ENCODE measurements at regions not wholly inside any gene's neighbourhood (a gene's known extent, or its start where the extent isn't known, plus 50 kb on each side); places are given as distances from the start of the nearest gene placed in this dataset.

DNA sequence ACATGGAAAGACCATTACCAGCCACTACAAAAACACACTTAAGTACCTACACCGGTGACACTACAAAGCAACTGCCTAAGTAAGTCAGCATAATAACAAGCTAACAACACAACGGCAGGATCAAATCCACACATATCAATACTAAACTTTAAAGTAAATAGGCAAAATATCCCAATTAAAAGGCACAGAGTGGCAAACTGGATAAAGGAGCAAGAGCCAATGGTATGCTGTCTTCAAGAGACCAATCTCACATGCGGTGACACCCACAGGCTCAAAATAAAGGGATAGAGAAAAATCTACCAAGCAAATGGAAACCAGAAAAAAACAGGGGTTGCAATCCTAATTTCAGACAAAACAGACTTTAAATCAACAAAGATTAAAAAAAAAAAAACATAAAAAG, 261.5 kb upstream of the TENM4 start:
- H4K20me1 ChIP-seq (ENCODE audit: insufficient read depth, low read length) = no peaks in the 10 kb centered on the region
- no peaks in the 10 kb centered on the region for H3K4me1 ChIP-seq (ENCODE audit: insufficient read depth, low read length)
- WGBS (ENCODE audit: low lambda C conversion rate) = 72% methylated on average over 3 of the region's 3 CpGs
- H3K4me2 ChIP-seq (ENCODE audit: low read depth, low read length) = no peak overlapping the region
- H3K9ac ChIP-seq (ENCODE audit: insufficient read depth, low read depth, low read length) = no peak overlapping the region
- ATAC-seq (no peak), FAIRE-seq (no peak), DNase-seq (ENCODE audit: low spot score) (no peak)
- no peaks in the 10 kb centered on the region for H3K79me2 ChIP-seq (ENCODE audit: insufficient read depth, low read length)
- no peaks in the 10 kb centered on the region for H3K27me3 ChIP-seq (ENCODE audit: control insufficient read depth in 1 of 2, insufficient read depth in 2 of 2, low read length in 2 of 2)
- POLR2A ChIA-PET = no interaction called here
- BruUV-seq (replicated peaks) = no TSS peak
- no peaks in the 10 kb centered on the region for H3K36me3 ChIP-seq (replicated peaks in 1 of 2; ENCODE audit: control insufficient read depth in 1 of 2, insufficient read depth in 2 of 2, low read length in 2 of 2)
- in situ Hi-C loops (cut with HindIII; ENCODE audit: extremely low pct_ligation_motif_present, low pct_unique_long_range_greater_than_20kb) (loop anchor here (25.0 kb wide), 3 partner anchors 460 to 1535 kb away; no protein-coding TSS in a partner anchor), intact Hi-C loops (cut with micrococcal nuclease; ENCODE audit: unreplicated experiment) (no loop called here)
- H2AFZ ChIP-seq (ENCODE audit: low read length) = no peak overlapping the region
- peaks cover 33% of the 10 kb centered on the region for H3K9me3 ChIP-seq (ENCODE audit: low read length)
- no peak overlapping the region for H3K27ac ChIP-seq (ENCODE audit: extremely low read length, insufficient read depth, low read length)
- TF ChIP-seq, protein P1, sequence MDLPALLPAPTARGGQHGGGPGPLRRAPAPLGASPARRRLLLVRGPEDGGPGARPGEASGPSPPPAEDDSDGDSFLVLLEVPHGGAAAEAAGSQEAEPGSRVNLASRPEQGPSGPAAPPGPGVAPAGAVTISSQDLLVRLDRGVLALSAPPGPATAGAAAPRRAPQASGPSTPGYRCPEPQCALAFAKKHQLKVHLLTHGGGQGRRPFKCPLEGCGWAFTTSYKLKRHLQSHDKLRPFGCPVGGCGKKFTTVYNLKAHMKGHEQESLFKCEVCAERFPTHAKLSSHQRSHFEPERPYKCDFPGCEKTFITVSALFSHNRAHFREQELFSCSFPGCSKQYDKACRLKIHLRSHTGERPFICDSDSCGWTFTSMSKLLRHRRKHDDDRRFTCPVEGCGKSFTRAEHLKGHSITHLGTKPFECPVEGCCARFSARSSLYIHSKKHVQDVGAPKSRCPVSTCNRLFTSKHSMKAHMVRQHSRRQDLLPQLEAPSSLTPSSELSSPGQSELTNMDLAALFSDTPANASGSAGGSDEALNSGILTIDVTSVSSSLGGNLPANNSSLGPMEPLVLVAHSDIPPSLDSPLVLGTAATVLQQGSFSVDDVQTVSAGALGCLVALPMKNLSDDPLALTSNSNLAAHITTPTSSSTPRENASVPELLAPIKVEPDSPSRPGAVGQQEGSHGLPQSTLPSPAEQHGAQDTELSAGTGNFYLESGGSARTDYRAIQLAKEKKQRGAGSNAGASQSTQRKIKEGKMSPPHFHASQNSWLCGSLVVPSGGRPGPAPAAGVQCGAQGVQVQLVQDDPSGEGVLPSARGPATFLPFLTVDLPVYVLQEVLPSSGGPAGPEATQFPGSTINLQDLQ (CRISPR knock-in tag; IDR thresholded peaks at IDR 0.05) = no peak
- no peak for TF ChIP-seq U2AF2 (IDR thresholded peaks at IDR 0.05; ENCODE audit: low read depth, low read length)
- TF ChIP-seq, protein P2, sequence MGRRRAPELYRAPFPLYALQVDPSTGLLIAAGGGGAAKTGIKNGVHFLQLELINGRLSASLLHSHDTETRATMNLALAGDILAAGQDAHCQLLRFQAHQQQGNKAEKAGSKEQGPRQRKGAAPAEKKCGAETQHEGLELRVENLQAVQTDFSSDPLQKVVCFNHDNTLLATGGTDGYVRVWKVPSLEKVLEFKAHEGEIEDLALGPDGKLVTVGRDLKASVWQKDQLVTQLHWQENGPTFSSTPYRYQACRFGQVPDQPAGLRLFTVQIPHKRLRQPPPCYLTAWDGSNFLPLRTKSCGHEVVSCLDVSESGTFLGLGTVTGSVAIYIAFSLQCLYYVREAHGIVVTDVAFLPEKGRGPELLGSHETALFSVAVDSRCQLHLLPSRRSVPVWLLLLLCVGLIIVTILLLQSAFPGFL (CRISPR knock-in tag; IDR thresholded peaks at IDR 0.05) = no peak
- CTCF ChIA-PET (ENCODE audit: low intra/inter-chr PET ratio, low total read pairs) = no interaction called here
- H3K4me3 ChIP-seq (replicated peaks in 1 of 3; ENCODE audit: insufficient read depth in 1 of 3, low read depth in 2 of 3, low read length in 3 of 3) = no peak overlapping the region

DNA sequence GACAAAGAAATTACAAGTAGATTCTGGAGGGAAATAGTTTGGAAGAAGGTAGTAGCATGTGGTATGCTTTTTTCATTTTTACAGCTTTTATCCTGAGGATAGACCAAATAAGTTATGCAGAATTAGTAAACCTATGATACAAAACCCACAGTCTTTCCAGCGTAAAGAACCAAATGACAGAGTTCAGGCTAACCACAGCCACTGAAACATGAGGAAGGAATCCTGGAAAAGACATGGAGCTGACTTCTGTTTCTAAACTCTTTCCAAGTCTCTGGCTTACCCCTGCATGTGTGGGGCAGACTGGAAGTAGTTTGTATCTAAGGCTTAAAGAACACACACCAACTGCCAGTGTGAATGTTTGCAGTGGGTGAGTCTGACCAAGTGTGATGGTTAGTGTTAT, 258.4 kb upstream of the TENM4 start:
- ChIA-PET CTCF (ENCODE audit: low intra/inter-chr PET ratio, low total read pairs) (no interaction called here), POLR2A (no interaction called here)
- 0% methylated on average over 1 of the region's 1 CpG for WGBS (ENCODE audit: low lambda C conversion rate)
- Histone ChIP-seq H3K27me3 (ENCODE audit: control insufficient read depth in 1 of 2, insufficient read depth in 2 of 2, low read length in 2 of 2) (no peaks in the 10 kb centered on the region), H3K9me3 (ENCODE audit: low read length) (peaks cover 33% of the 10 kb centered on the region), H3K4me2 (ENCODE audit: low read depth, low read length) (no peak overlapping the region), H3K4me3 (replicated peaks in 1 of 3; ENCODE audit: insufficient read depth in 1 of 3, low read depth in 2 of 3, low read length in 3 of 3) (no peak overlapping the region), H3K9ac (ENCODE audit: insufficient read depth, low read depth, low read length) (no peak overlapping the region), H2AFZ (ENCODE audit: low read length) (no peak overlapping the region), H3K4me1 (ENCODE audit: insufficient read depth, low read length) (no peaks in the 10 kb centered on the region), H4K20me1 (ENCODE audit: insufficient read depth, low read length) (no peaks in the 10 kb centered on the region), H3K27ac (ENCODE audit: extremely low read length, insufficient read depth, low read length) (no peak overlapping the region), H3K79me2 (ENCODE audit: insufficient read depth, low read length) (no peaks in the 10 kb centered on the region), H3K36me3 (replicated peaks in 1 of 2; ENCODE audit: control insufficient read depth in 1 of 2, insufficient read depth in 2 of 2, low read length in 2 of 2) (no peaks in the 10 kb centered on the region)
- no peak for ATAC-seq
- BruUV-seq (replicated peaks) = no TSS peak
- intact Hi-C loops (cut with micrococcal nuclease; ENCODE audit: unreplicated experiment) (no loop called here), in situ Hi-C loops (cut with HindIII; ENCODE audit: extremely low pct_ligation_motif_present, low pct_unique_long_range_greater_than_20kb) (no loop called here)
- FAIRE-seq = no peak
- DNase-seq (ENCODE audit: low spot score) = no peak
- TF ChIP-seq, protein P3, sequence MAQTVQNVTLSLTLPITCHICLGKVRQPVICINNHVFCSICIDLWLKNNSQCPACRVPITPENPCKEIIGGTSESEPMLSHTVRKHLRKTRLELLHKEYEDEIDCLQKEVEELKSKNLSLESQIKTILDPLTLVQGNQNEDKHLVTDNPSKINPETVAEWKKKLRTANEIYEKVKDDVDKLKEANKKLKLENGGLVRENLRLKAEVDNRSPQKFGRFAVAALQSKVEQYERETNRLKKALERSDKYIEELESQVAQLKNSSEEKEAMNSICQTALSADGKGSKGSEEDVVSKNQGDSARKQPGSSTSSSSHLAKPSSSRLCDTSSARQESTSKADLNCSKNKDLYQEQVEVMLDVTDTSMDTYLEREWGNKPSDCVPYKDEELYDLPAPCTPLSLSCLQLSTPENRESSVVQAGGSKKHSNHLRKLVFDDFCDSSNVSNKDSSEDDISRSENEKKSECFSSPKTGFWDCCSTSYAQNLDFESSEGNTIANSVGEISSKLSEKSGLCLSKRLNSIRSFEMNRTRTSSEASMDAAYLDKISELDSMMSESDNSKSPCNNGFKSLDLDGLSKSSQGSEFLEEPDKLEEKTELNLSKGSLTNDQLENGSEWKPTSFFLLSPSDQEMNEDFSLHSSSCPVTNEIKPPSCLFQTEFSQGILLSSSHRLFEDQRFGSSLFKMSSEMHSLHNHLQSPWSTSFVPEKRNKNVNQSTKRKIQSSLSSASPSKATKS (CRISPR knock-in tag; IDR thresholded peaks at IDR 0.05) = no peak
- TF ChIP-seq KLF12 (CRISPR knock-in tag; IDR thresholded peaks at IDR 0.05; ENCODE audit: borderline replicate concordance) = no peak
- no peak for TF ChIP-seq ZNF337 (CRISPR knock-in tag; IDR thresholded peaks at IDR 0.05; ENCODE audit: borderline replicate concordance, low read depth)
- no peak for TF ChIP-seq AHR (CRISPR knock-in tag; IDR thresholded peaks at IDR 0.05)
- TF ChIP-seq RARA (CRISPR knock-in tag; IDR thresholded peaks at IDR 0.05) = no peak
- no peak for TF ChIP-seq CREM (IDR thresholded peaks at IDR 0.05)
- TF ChIP-seq CREM (CRISPR knock-in tag; IDR thresholded peaks at IDR 0.05) = no peak
- no peak for TF ChIP-seq MAFK (conservative IDR thresholded peaks at IDR 0.05 in 1 of 2, IDR thresholded peaks at IDR 0.05 in 1 of 2; ENCODE audit: low read length in 2 of 2)
- TF ChIP-seq, protein P4, sequence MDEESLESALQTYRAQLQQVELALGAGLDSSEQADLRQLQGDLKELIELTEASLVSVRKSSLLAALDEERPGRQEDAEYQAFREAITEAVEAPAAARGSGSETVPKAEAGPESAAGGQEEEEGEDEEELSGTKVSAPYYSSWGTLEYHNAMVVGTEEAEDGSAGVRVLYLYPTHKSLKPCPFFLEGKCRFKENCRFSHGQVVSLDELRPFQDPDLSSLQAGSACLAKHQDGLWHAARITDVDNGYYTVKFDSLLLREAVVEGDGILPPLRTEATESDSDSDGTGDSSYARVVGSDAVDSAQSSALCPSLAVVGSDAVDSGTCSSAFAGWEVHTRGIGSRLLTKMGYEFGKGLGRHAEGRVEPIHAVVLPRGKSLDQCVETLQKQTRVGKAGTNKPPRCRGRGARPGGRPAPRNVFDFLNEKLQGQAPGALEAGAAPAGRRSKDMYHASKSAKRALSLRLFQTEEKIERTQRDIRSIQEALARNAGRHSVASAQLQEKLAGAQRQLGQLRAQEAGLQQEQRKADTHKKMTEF (CRISPR knock-in tag; IDR thresholded peaks at IDR 0.05) = no peak
- TF ChIP-seq ZNF432 (CRISPR knock-in tag; IDR thresholded peaks at IDR 0.05; ENCODE audit: borderline replicate concordance) = no peak
